ENCODE measurements at regions not wholly inside any gene's neighbourhood (a gene's known extent, or its start where the extent isn't known, plus 50 kb on each side); places are given as distances from the start of the nearest gene placed in this dataset.

DNA sequence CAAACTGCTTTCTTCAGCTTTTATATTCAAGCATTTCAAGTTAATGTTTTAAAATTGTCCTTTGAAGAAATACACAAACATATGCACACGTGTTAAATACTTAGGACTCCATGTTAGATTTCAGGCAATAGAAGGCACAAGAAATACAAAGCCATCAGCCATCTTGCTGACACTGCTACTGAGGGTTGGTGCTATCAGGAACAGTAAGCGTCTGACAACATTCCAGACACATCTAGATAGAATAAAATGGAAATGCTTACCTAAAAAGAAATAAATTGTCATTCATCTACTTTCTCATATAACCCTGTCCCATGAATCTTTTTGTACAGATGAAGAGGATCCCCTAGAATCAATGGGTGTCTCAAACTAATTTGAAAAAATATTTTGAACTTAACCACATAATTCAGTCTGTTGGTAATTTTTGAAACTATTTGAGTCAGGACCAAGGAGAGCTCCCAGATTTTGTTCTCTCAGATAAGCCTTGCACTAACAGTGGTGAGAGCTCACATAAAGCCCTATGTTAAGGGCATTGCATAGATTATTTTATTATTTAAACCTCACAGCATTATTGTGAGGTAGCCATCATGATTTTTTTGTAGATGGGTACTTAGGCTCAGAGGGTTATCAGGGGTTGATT lies 631.1 kb upstream of the POU3F2 start:
- TF ChIP-seq, protein P1, sequence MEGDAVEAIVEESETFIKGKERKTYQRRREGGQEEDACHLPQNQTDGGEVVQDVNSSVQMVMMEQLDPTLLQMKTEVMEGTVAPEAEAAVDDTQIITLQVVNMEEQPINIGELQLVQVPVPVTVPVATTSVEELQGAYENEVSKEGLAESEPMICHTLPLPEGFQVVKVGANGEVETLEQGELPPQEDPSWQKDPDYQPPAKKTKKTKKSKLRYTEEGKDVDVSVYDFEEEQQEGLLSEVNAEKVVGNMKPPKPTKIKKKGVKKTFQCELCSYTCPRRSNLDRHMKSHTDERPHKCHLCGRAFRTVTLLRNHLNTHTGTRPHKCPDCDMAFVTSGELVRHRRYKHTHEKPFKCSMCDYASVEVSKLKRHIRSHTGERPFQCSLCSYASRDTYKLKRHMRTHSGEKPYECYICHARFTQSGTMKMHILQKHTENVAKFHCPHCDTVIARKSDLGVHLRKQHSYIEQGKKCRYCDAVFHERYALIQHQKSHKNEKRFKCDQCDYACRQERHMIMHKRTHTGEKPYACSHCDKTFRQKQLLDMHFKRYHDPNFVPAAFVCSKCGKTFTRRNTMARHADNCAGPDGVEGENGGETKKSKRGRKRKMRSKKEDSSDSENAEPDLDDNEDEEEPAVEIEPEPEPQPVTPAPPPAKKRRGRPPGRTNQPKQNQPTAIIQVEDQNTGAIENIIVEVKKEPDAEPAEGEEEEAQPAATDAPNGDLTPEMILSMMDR (IDR thresholded peaks at IDR 0.05; ENCODE audit: extremely low read depth, insufficient read depth, missing control alignments), result no peak
- in situ Hi-C loops (cut with MboI; ENCODE audit: low pct_unique_long_range_greater_than_20kb, low sequenced_read_pairs, unreplicated experiment), result no loop called here
- DNase-seq (ENCODE audit: low spot score), result no peak

- TF ChIP-seq, protein P1 (IDR thresholded peaks at IDR 0.05; ENCODE audit: extremely low read depth, insufficient read depth, missing control alignments), result no peak
- in situ Hi-C loops (cut with MboI; ENCODE audit: low pct_unique_long_range_greater_than_20kb, low sequenced_read_pairs, unreplicated experiment), result no loop called here
- no peak for DNase-seq (ENCODE audit: low spot score)
These were observed 621.9 kb upstream of the POU3F2 start for GRCh38 chr6:98212468-98212867.

DNA sequence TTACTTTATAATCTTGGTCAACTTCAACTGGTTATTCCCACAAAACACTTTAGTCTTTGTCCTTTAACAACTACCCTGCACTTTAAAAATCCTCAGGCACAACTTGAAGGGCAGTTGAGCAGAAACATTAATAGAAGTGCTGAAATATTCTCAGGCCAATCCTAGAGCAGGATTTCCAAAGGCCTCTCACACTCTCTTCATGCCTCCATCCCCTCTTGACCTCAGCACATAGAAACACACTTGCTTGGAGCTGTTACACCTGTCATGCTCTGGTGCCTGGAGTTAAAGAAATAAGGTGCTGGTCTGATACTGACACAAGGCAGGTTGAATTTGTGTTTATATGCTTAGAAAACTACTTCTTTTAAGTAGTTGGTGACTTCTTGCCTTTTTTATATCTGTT lies 618.8 kb upstream of the POU3F2 start:
- TF ChIP-seq, protein P1 (IDR thresholded peaks at IDR 0.05; ENCODE audit: extremely low read depth, insufficient read depth, missing control alignments), result no peak
- no peak for DNase-seq (ENCODE audit: low spot score)
- in situ Hi-C loops (cut with MboI; ENCODE audit: low pct_unique_long_range_greater_than_20kb, low sequenced_read_pairs, unreplicated experiment), result no loop called here

DNA sequence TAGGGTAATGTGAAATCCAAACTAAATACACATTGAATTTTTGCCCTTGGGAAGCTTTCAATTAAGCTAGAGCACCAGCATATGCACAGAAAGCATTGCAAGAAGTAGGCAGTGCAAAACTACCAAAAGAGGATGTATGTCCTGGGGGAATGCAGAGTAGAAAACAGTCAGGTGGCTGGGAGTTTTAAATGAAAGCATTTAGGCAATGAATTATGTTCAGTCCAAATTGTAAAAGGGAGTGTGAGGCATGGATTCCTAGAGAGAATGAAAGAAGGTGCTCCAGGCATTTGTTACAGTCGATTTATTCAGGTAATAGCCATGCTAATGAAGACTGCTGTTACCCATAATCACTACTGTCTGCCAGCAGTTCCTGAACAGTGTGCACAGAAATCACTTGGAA lies 604.1 kb upstream of the POU3F2 start:
- in situ Hi-C loops (cut with MboI; ENCODE audit: low pct_unique_long_range_greater_than_20kb, low sequenced_read_pairs, unreplicated experiment), result no loop called here
- TF ChIP-seq, protein P1 (IDR thresholded peaks at IDR 0.05; ENCODE audit: extremely low read depth, insufficient read depth, missing control alignments), result no peak
- DNase-seq (ENCODE audit: low spot score), result no peak

DNA sequence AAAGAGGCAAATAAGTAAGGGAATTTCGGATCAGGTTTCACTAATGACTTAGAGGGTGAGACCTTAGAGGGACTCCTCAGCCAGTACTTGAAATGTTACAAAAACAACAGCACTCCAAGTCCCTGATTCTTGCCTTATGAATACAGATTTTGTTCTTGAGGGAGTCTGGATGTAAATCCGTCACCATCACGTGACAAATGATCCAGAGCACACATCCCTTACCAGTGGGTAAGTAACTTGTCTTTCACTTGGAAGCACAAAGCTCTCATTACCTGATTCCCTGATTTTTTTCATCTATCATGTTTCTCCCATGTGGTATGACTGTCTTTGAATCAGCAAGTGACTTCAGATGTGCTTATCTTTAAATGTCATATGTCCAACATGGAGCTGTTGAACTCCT lies 595.3 kb upstream of the POU3F2 start:
- TF ChIP-seq, protein P1 (IDR thresholded peaks at IDR 0.05; ENCODE audit: extremely low read depth, insufficient read depth, missing control alignments), result no peak
- DNase-seq (ENCODE audit: low spot score), result no peak
- in situ Hi-C loops (cut with MboI; ENCODE audit: low pct_unique_long_range_greater_than_20kb, low sequenced_read_pairs, unreplicated experiment), result no loop called here

- DNase-seq (ENCODE audit: low spot score), result no peak
- in situ Hi-C loops (cut with MboI; ENCODE audit: low pct_unique_long_range_greater_than_20kb, low sequenced_read_pairs, unreplicated experiment), result no loop called here
- TF ChIP-seq, protein P1 (IDR thresholded peaks at IDR 0.05; ENCODE audit: extremely low read depth, insufficient read depth, missing control alignments), result no peak
These were observed 592.7 kb upstream of the POU3F2 start for GRCh38 chr6:98241630-98242029.

Measured in GM13977 (cell line).